Subcutaneous abdominal adipose tissue (tissue), 5 donors: ENCODE measurements at regions not wholly inside any gene's neighbourhood (a gene's known extent, or its start where the extent isn't known, plus 50 kb on each side); places are given as distances from the start of the nearest gene placed in this dataset.
A peak's percentile ranks its signal among the peaks of the same experiment; 100 is the strongest.
"Not testable (repeated sequence)": the region's sequence is repeated elsewhere in the genome, so short reads cannot be mapped to it uniquely, and the experiment has no call there.

Experiments
- H3K27ac ChIP-seq: one replicate; pipeline ENCODE4 v1.7.0; 2013; ENCODE audit warnings: low read depth, mild to moderate bottlenecking, inconsistent platforms, low read length, moderate library complexity
- H3K27me3 ChIP-seq, 5 donors: one replicate each; pipeline ENCODE4 v1.7.0; 2013; ENCODE audit warnings: low read length in 5 of 5, inconsistent platforms in 1 of 5; ENCODE audit not compliant: control insufficient read depth in 5 of 5, insufficient read depth in 4 of 5
- H3K36me3 ChIP-seq, 5 donors: one replicate each; pipeline ENCODE4 v1.7.0; 2013; ENCODE audit warnings: low read length in 5 of 5; ENCODE audit not compliant: control insufficient read depth in 5 of 5, insufficient read depth in 5 of 5
- H3K4me1 ChIP-seq, 5 donors: one replicate each; pipeline ENCODE4 v1.7.0; 2013; ENCODE audit warnings: low read length in 5 of 5, mild to moderate bottlenecking in 3 of 5, moderate library complexity in 1 of 5; ENCODE audit not compliant: control insufficient read depth in 5 of 5, insufficient read depth in 5 of 5
- H3K4me3 ChIP-seq, 5 donors: one replicate each; pipeline ENCODE4 v1.7.0; 2013; ENCODE audit warnings: low read length in 5 of 5, low read depth in 1 of 5
- H3K9ac ChIP-seq, 5 donors: one replicate each; pipeline ENCODE4 v1.7.0; 2013; ENCODE audit warnings: low read length in 5 of 5, mild to moderate bottlenecking in 4 of 5, moderate library complexity in 3 of 5
- H3K9me3 ChIP-seq, 5 donors: one replicate each; pipeline ENCODE4 v1.7.0; 2013; ENCODE audit warnings: low read length in 5 of 5; ENCODE audit not compliant: control insufficient read depth in 5 of 5
- donor health status: healthy.
- donor health status: healthy.
- donor health status: healthy.
- donor health status: healthy.
- donor health status: healthy.

GRCh38 chr3:164302622-164303021 is 775.7 kb downstream of the SI start:
- no peak overlapping the region for H3K9ac ChIP-seq
- H3K27me3 ChIP-seq, result no peaks in the 10 kb centered on the region
- H3K36me3 ChIP-seq, result no peaks in the 10 kb centered on the region
- no peaks in the 10 kb centered on the region for H3K4me1 ChIP-seq
- H3K9me3 ChIP-seq, result peaks cover 0 to 4% (median 0%) of the 10 kb centered on the region in 5 donors
- H3K4me3 ChIP-seq, result no peak overlapping the region
- no peak overlapping the region for H3K27ac ChIP-seq

GRCh38 chr3:164291486-164291885 is 786.8 kb downstream of the SI start:
- not testable (repeated sequence) for H3K27me3 ChIP-seq, H3K36me3 ChIP-seq, H3K9me3 ChIP-seq, H3K4me1 ChIP-seq, H3K4me3 ChIP-seq, H3K27ac ChIP-seq, H3K9ac ChIP-seq

- Histone ChIP-seq H3K4me1 (no peaks in the 10 kb centered on the region), H3K4me3 (peak overlapping the region in 1 of 5 donors; percentile 15), H3K27me3 (no peaks in the 10 kb centered on the region), H3K9ac (no peak overlapping the region), H3K27ac (no peak overlapping the region), H3K9me3 (peaks cover 6 to 32% (median 28%) of the 10 kb centered on the region in 5 donors), H3K36me3 (no peaks in the 10 kb centered on the region)
These were observed 799.7 kb downstream of the SI start for GRCh38 chr3:164278550-164278949.

- H3K4me1 ChIP-seq, result peaks cover 0 to 3% (median 0%) of the 10 kb centered on the region in 5 donors
- peaks cover 0 to 9% (median 4%) of the 10 kb centered on the region in 5 donors for H3K9me3 ChIP-seq
- no peaks in the 10 kb centered on the region for H3K27me3 ChIP-seq
- no peak overlapping the region for H3K9ac ChIP-seq
- no peak overlapping the region for H3K4me3 ChIP-seq
- no peak overlapping the region for H3K27ac ChIP-seq
- no peaks in the 10 kb centered on the region for H3K36me3 ChIP-seq
These were observed 811.2 kb downstream of the SI start for GRCh38 chr3:164267053-164267452.

GRCh38 chr3:164250923-164251322 is 827.4 kb downstream of the SI start:
- H3K9me3 ChIP-seq, result no peaks in the 10 kb centered on the region
- no peaks in the 10 kb centered on the region for H3K4me1 ChIP-seq
- no peaks in the 10 kb centered on the region for H3K36me3 ChIP-seq
- no peak overlapping the region for H3K9ac ChIP-seq
- H3K27me3 ChIP-seq, result no peaks in the 10 kb centered on the region
- H3K27ac ChIP-seq, result no peak overlapping the region
- H3K4me3 ChIP-seq, result no peak overlapping the region

GRCh38 chr3:164236851-164237250 is 841.4 kb downstream of the SI start:
- Histone ChIP-seq H3K27ac (no peak overlapping the region), H3K9ac (no peak overlapping the region), H3K4me3 (no peak overlapping the region), H3K36me3 (no peaks in the 10 kb centered on the region), H3K4me1 (no peaks in the 10 kb centered on the region), H3K27me3 (no peaks in the 10 kb centered on the region), H3K9me3 (no peaks in the 10 kb centered on the region)

GRCh38 chr3:164235289-164236028 is 842.8 kb downstream of the SI start:
- Histone ChIP-seq H3K9me3 (no peaks in the 10 kb centered on the region), H3K36me3 (no peaks in the 10 kb centered on the region), H3K9ac (no peak overlapping the region), H3K27ac (no peak overlapping the region), H3K27me3 (no peaks in the 10 kb centered on the region), H3K4me1 (no peaks in the 10 kb centered on the region), H3K4me3 (no peak overlapping the region)

- Histone ChIP-seq H3K4me3 (no peak overlapping the region), H3K9ac (no peak overlapping the region), H3K4me1 (no peaks in the 10 kb centered on the region), H3K27me3 (no peaks in the 10 kb centered on the region), H3K9me3 (no peaks in the 10 kb centered on the region), H3K27ac (no peak overlapping the region), H3K36me3 (no peaks in the 10 kb centered on the region)
These were observed 844.3 kb downstream of the SI start for GRCh38 chr3:164233951-164234350.

GRCh38 chr3:164231718-164232117 is 846.6 kb downstream of the SI start:
- no peaks in the 10 kb centered on the region for H3K4me1 ChIP-seq
- H3K36me3 ChIP-seq, result no peaks in the 10 kb centered on the region
- H3K27me3 ChIP-seq, result no peaks in the 10 kb centered on the region
- no peaks in the 10 kb centered on the region for H3K9me3 ChIP-seq
- H3K27ac ChIP-seq, result no peak overlapping the region
- H3K4me3 ChIP-seq, result no peak overlapping the region
- no peak overlapping the region for H3K9ac ChIP-seq

- Histone ChIP-seq H3K36me3 (no peaks in the 10 kb centered on the region), H3K27ac (no peak overlapping the region), H3K9me3 (no peaks in the 10 kb centered on the region), H3K4me3 (no peak overlapping the region), H3K4me1 (no peaks in the 10 kb centered on the region), H3K27me3 (no peaks in the 10 kb centered on the region), H3K9ac (no peak overlapping the region)
These were observed 847.8 kb downstream of the SI start for GRCh38 chr3:164230385-164231094.
